Nephron (organoid): ENCODE measurements at regions not wholly inside any gene's neighbourhood (a gene's known extent, or its start where the extent isn't known, plus 50 kb on each side); places are given as distances from the start of the nearest gene placed in this dataset.
"Not testable (repeated sequence)": the region's sequence is repeated elsewhere in the genome, so short reads cannot be mapped to it uniquely, and the experiment has no call there.

ENCODE experiments used
- H3K27ac Mint-ChIP-seq, 3 experiments: 2 replicates each; pipeline ENCODE4 v1.8.0; 2020; ENCODE audit warnings: mixed read lengths in 3 of 3, mild to moderate bottlenecking in 2 of 3, moderate library complexity in 1 of 3
- H3K27me3 Mint-ChIP-seq: 2 replicates; pipeline ENCODE4 v1.8.0; 2021; ENCODE audit warnings: low read depth, mild to moderate bottlenecking, moderate library complexity, mixed read lengths
- H3K36me3 Mint-ChIP-seq: 2 replicates; pipeline ENCODE4 v1.8.0; 2020; ENCODE audit warnings: low read depth, mixed read lengths
- H3K4me1 Mint-ChIP-seq: 2 replicates; pipeline ENCODE4 v1.8.0; 2020; ENCODE audit warnings: mixed read lengths
- H3K4me3 Mint-ChIP-seq, 3 experiments: 2 replicates each; pipeline ENCODE4 v1.8.0; 2020; ENCODE audit warnings: mild to moderate bottlenecking in 3 of 3, mixed read lengths in 3 of 3, moderate library complexity in 2 of 3
- H3K9me3 Mint-ChIP-seq: 2 replicates; pipeline ENCODE4 v1.8.0; 2020; ENCODE audit warnings: mixed read lengths
- CTCF ChIP-seq, 3 experiments: fragments of 200-600 bp; sonication (generic); IDR thresholded peaks; one replicate each; pipeline ENCODE4 v1.5.0; 2021; ENCODE audit warnings: antibody characterized with exemption in 3 of 3; ENCODE audit not compliant: unreplicated experiment in 3 of 3

- Mint-ChIP-seq H3K36me3 (no peaks in the 10 kb centered on the region), H3K27me3 (peaks cover 17% of the 10 kb centered on the region), H3K4me1 (peaks cover 69% of the 10 kb centered on the region), H3K4me3 (no peak overlapping the region), H3K27ac (peak overlapping the region in 2 of 3 experiments; percentile 75 to 82), H3K9me3 (no peaks in the 10 kb centered on the region)
- no peak for TF ChIP-seq CTCF (IDR thresholded peaks at IDR 0.05; ENCODE audit: unreplicated experiment in 3 of 3)
Observed at GRCh38 chr3:72270730-72271129, 485.8 kb upstream of the PROK2 start.

- no peaks in the 10 kb centered on the region for H3K36me3 Mint-ChIP-seq
- peaks cover 17% of the 10 kb centered on the region for H3K27me3 Mint-ChIP-seq
- TF ChIP-seq CTCF (IDR thresholded peaks at IDR 0.05; ENCODE audit: unreplicated experiment in 3 of 3), result no peak
- no peaks in the 10 kb centered on the region for H3K9me3 Mint-ChIP-seq
- peak overlapping the region in 1 of 3 experiments; percentile 15 for H3K4me3 Mint-ChIP-seq
- H3K27ac Mint-ChIP-seq, result peak overlapping the region; percentile 56 to 82 (median 75)
- peaks cover 69% of the 10 kb centered on the region for H3K4me1 Mint-ChIP-seq
Observed at GRCh38 chr3:72270072-72270681, 485.2 kb upstream of the PROK2 start.

DNA sequence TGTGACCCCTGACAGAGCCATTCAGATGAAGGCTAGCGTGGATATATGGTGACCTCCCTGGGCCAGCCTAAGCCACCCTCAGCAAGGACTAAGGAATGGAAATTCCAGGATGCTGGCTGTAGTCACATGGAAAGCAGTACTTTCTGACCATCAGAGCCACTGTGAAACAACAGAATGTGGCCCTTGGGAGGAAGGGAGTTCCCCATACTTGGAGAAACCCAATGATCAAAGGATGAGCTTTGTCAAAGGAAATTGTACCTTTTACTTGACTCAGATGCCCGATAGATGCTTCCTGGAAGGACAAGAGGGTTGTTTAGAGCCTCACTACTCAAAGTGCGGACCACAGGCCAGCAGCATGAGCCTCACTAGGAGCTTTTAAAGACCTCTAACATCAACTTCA is 484.5 kb upstream of the PROK2 start:
- peaks cover 63% of the 10 kb centered on the region for H3K4me1 Mint-ChIP-seq
- peaks cover 17% of the 10 kb centered on the region for H3K27me3 Mint-ChIP-seq
- H3K4me3 Mint-ChIP-seq, result no peak overlapping the region
- H3K9me3 Mint-ChIP-seq, result no peaks in the 10 kb centered on the region
- no peaks in the 10 kb centered on the region for H3K36me3 Mint-ChIP-seq
- TF ChIP-seq CTCF (IDR thresholded peaks at IDR 0.05; ENCODE audit: unreplicated experiment in 3 of 3), result no peak
- H3K27ac Mint-ChIP-seq, result peak overlapping the region; percentile 56 to 82 (median 75)

GRCh38 chr3:72266921-72267524 is 482.1 kb upstream of the PROK2 start:
- peak overlapping the region in 1 of 3 experiments; percentile 14 for H3K27ac Mint-ChIP-seq
- H3K4me3 Mint-ChIP-seq, H3K36me3 Mint-ChIP-seq, H3K9me3 Mint-ChIP-seq: not testable (repeated sequence)
- peaks cover 53% of the 10 kb centered on the region for H3K4me1 Mint-ChIP-seq
- peaks cover 11% of the 10 kb centered on the region for H3K27me3 Mint-ChIP-seq

GRCh38 chr3:72266016-72266370 is 481.0 kb upstream of the PROK2 start:
- no peak for TF ChIP-seq CTCF (IDR thresholded peaks at IDR 0.05; ENCODE audit: unreplicated experiment in 3 of 3)
- Mint-ChIP-seq H3K27ac (peak overlapping the region in 2 of 3 experiments; percentile 27 to 41), H3K9me3 (no peaks in the 10 kb centered on the region), H3K36me3 (no peaks in the 10 kb centered on the region), H3K4me3 (no peak overlapping the region), H3K4me1 (peaks cover 45% of the 10 kb centered on the region), H3K27me3 (peaks cover 13% of the 10 kb centered on the region)

DNA sequence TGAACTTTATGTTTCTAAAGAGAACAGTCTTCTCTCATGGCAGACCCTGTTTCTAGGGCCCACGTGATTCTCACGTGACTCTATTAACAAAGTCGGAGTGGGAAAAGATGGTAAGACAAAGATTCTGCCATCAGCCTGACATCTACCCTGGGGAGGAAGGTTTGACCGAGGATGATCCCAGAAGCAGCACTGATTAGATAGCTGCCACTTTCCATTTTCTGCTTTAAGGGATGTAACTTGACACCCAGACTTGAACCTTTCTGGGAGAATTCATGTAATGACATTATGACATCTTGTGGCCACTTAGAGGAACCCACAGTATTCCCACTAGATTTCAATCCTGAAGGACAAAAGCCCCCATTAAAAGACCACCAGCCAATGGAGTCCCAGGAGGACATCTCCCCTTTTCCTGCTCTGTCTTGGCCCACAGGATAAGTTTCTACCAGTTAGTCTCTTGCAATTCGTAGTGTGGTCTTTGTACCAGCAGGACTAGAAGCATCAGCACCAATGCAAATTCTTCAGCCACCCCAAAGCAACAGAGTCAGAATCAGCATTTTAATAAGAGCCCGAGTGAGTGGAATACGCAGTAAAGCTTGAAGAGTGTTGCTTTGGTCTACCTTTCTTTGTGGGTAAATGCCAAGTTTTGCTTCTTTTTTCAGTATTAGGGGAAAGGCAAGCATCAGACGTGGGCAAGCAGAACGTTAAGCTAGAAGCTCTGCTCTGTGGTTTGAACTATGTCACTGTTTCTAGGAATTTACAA is 480.5 kb upstream of the PROK2 start:
- Mint-ChIP-seq H3K4me3 (no peak overlapping the region), H3K36me3 (no peaks in the 10 kb centered on the region)

More for the DNA sequence above, 480.5 kb upstream of the PROK2 start:
- Mint-ChIP-seq H3K9me3 (no peaks in the 10 kb centered on the region), H3K27ac (peak overlapping the region in 2 of 3 experiments; percentile 41 to 76), H3K4me1 (peaks cover 41% of the 10 kb centered on the region), H3K27me3 (peaks cover 17% of the 10 kb centered on the region)
- TF ChIP-seq CTCF (IDR thresholded peaks at IDR 0.05; ENCODE audit: unreplicated experiment in 3 of 3), result peak; percentile 26 to 45 (median 41)
